Epithelial cell of prostate (primary cell): ENCODE measurements at regions not wholly inside any gene's neighbourhood (a gene's known extent, or its start where the extent isn't known, plus 50 kb on each side); places are given as distances from the start of the nearest gene placed in this dataset.
"Not testable (repeated sequence)": the region's sequence is repeated elsewhere in the genome, so short reads cannot be mapped to it uniquely, and the experiment has no call there.

Source experiments
- DNase-seq: peaks from one replicate; pipeline ENCODE4 v3.0.0-alpha.2; 2011; ENCODE audit warnings: low read depth, low spot score
- H3K27ac ChIP-seq: fragments of 450-650 bp; 2 replicates; pipeline ENCODE4 v1.5.1; 2017; ENCODE audit warnings: mild to moderate bottlenecking

DNA sequence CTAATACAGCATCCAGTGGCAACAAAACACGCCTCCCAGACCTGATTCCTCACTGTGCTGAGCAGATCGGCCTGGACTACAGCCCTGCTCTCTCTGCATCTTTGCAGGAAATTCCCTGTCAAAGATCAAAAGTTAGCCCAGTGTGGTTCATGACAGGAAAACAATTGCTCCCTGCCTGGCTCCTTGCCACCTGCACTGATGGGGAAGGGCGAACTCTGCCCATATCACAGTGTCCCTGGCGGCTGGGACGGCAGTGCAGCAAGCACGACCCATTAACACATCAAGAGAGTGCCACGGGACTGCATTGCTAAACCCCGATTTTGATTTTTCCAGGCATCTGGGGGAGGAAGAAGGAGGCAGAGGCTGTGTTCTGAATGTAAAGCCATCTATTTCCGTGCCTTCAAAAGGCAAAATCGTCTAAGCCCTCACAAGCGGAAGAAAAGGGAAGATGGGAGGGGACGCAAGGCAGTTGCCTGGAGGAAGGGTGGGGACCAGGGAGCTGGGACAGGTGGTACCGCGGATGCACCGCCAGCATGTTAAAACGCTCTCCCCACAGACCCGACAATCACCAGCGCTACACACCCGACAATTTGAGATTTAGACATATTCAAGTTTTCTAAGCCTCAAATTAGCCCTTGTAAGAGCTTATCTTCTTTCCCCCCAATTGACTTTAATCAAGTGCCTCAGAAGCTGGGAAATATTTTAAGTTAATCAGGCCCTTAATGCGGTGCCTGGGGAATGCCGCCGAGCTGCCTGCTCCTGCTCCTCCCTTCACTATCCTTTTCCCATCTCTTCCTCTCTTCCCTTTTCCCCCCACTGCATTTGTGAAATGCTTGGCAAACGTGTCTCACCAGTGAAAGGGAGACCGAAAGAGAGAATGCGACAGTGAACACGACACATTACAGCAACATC is 238.8 kb upstream of the CDH5 start:
- H3K27ac ChIP-seq: no peak overlapping the region
- no peak for DNase-seq

DNA sequence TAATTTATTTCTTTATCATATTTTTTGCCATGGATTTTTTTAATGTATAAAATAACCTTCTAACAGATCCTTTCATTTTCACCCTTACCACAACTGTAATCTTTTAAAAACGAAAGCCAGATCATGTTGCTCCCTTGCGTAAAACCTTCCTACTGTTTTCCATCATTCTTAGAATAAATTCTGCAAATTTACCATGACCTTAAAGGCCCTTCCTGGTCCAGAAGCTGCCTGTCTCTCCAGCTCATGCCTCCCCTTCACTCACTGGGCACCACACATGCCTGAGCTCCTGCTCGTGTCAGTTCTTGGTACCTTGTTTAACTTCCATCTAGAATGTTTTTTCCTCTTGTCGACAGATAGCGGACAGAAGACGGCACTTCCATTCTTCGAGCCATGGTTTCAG is 245.0 kb upstream of the CDH5 start:
- H3K27ac ChIP-seq: no peak overlapping the region
- no peak for DNase-seq

DNA sequence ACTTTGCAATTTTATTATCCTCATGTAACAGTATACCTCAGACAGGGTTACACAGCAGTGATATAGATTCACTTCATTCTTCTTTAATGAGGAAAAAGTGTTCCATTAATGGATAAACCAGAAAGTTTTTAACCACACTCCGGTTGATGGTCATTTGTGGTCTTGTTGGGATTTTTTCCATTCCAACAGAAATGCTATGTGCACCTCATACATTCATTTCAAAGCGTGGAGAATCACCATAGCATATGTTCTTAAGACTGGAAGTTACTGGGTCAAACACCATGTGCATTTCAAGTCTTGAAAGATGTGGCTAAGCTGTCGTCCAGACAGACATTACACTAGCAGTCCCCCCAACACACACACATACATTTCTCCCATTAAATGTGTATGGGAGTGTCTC is 245.8 kb upstream of the CDH5 start:
- no peak for DNase-seq
- no peak overlapping the region for H3K27ac ChIP-seq

DNA sequence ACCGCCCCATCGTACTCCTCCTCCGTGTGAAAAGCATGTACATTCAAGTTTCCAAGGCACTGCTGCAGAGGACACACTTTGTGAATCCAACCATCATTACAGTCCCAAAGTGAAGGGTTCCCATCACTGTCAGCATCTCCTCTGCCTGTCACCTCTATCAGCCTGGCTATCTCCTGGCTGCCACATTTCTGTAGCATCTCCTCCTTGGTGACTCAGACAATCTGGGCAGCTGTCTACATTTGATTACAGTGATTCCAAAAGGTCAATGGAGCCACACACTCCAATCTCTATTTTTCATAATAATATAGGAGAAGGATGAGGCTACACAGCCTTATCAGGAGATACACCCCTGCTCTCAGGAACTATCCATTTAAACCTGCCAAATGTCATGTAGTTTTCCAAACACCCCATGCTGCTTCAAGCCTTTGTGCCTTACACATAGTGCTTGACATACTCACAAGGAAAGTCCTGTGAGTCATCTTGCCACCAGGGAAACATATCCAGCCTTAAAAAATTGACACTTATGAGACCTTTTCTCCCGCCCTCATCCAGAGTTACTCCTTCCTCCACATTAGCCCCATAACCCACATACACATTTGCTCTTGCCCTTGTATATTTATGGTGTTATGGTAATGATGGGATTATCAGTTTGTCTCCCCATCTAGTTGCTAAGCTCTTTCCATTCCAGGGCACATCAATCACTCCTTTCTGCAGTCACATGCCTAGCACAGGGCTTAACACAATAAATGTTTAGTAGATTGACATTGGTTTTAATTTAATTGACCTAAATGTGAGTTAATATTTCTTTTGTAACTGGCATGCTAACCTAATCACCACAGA is 250.1 kb upstream of the CDH5 start:
- no peak for DNase-seq
- no peak overlapping the region for H3K27ac ChIP-seq

DNA sequence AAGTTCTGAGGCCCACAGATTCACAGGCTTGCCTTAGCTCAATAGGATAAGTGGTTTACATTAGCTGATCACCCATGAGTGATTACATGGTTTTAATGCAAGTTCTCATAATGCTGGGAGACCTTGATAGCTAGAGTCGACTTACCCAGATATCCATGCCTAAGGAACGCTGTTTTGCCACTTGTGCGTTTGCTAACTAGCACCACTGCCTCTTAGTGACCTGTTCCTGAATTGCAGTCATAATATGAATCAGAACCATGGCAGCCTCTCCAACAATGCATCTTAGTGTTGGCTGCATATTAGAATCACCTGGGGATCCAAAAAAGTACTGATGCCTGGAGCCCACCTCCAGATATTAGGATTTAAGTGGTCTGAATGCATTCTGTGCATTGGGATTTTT is 251.1 kb upstream of the CDH5 start:
- H3K27ac ChIP-seq: no peak overlapping the region
- DNase-seq: no peak

DNA sequence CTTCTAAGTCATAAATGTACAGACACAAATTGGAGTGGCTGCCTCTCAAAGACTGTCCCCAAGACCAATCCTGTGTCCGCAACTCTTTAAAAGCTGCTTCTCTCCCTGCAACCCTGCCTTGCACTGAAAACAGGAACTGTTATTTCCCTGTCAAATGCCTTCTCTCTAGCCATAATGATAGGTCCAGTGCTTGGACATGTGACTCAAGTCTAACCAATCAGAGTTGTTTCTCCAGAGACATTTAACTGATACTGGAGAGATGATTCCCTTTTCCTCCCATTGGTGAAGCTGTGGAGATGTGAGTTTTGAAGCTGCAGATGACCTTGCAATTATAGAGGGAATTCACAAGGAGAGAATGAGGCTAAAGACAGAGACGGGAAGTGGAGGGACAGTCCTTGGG is 253.3 kb upstream of the CDH5 start:
- no peak overlapping the region for H3K27ac ChIP-seq

DNA sequence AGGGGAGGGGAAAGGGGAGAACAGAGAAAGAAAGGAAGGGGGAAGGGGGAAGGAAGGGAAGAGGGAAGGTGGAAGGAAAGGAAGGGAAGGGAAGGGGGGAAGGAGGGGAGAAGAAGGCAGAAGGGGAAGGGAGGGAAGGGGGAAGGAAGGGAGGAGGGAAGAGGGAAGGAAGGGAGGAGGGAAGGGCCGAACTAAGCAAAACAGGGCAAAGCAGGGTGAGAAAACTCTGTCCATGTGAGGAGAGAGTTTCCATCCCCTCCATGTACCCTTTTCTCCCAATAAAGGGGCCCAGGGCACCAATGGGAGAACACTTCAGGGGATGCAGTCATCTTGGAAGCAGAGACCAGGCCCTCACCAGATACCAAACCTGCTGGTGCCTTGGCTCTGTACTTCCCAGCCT is 256.8 kb upstream of the CDH5 start:
- DNase-seq: no peak
- no peak overlapping the region for H3K27ac ChIP-seq

More for the DNA sequence above, 253.3 kb upstream of the CDH5 start:
- no peak for DNase-seq

DNA sequence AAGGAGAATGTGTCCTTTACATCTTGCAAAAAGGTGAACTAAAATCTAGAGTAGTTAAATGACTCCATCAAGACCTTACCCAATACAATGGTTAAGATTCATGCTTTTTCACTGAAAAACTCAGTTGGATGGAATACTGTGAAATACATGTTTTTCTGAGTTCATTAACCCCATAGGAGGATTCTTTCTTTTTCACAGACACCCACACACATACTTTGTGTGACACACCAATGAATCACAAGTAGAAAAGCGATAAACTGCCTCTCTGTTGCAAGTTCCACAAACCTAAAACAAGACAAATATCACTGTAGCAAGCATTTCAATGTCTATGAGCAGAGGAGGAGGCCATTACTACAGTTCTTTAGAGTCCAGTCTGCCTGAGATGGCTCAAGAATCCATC is 258.8 kb upstream of the CDH5 start:
- H3K27ac ChIP-seq: no peak overlapping the region
- no peak for DNase-seq

DNA sequence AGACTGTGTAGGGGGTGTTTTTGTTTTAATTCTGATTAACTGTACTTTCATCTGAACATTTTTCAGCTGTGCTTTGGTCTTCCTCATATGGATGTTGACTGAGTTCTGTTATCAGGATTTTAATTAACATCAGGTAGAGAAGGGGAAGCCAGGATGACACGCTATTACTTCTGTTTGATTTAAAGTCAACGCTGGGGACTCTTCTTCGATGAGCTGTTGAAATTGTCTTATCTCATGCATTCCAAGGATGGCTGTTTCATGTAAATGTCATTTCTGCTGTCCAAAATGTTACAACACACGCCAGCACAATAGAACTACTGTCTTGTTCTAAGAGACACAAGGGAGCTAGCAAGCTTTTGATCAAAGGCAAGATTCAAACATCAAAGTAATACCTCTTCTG is 263.3 kb upstream of the CDH5 start:
- DNase-seq: no peak
- no peak overlapping the region for H3K27ac ChIP-seq

DNA sequence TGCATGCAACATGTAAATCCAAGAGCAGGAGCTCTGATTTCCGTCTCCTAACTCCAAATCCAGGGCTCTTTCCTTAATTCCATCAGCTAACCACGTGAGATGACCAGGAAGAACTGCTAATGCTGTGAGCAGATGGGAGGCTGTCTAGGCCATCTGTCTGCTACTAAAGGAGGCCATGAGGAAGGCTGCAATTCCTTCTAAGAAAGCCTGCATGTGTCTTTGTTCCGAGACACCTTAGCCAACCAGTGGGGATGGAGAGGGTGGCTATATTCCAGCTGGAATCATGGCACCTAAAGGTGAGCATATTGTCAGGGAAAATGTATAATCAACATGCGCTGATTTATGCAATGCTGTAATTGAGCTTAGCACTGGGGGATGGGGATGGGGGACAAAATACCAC is 267.2 kb upstream of the CDH5 start:
- no peak for DNase-seq
- no peak overlapping the region for H3K27ac ChIP-seq

DNA sequence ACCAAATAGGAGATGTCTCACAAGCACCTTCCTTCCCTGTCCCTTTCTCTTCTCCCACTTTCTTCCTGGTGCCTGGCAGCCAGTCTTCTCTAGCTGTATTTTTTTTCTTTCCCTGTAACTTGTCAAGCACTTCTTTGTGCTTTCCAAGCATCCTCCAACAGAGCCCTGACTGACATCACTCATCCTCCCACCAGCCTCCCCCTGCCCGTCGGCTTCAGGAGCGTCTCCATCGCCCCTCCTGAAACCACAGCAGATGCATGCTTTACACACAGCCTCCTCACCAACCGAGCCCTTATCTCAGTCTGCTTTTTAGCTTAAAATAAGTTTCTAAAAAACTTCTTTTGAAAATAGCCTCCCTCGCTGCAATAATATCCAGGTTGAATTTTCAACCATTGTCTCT is 268.7 kb upstream of the CDH5 start:
- no peak overlapping the region for H3K27ac ChIP-seq
- DNase-seq: no peak

DNA sequence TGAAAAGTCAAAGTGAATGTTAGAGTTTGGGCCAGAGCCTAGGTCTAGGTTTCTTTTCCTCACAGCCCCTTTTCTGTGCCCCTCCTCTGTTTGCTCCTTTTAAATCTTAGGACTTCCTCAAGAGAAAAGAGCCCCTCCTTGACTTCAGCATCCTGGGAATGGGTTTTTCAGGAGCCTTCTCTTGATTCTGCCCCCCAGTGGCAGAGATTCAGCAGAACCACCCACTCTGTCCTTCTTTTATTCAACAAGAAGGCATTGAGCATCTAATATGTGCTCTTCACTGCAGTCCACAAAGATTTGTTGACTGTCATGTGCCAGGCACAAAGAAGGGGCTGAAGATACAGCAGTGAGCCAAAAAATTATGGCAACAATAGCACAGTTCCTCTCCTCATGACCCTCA is 270.8 kb upstream of the CDH5 start:
- DNase-seq: no peak
- H3K27ac ChIP-seq: no peak overlapping the region

DNA sequence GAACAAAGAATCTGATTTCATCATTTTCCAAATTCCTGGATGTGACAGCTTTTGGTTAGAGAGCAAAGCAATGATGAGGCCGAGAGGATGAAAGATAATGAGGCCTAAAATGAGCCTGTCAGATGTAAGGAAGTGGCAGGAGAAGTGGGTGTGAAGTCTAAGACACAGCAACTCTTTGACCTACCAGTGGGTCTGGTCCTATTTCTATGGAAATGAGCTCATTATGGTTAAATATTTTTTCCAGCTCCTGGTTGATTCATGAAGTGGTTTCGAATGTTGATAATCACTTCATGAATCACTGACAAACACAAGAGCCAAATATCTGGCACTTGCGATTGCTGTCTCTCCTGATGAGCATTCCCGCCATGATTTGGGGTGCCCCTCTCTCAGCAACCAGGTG is 273.3 kb upstream of the CDH5 start:
- no peak for DNase-seq
- H3K27ac ChIP-seq: no peak overlapping the region

DNA sequence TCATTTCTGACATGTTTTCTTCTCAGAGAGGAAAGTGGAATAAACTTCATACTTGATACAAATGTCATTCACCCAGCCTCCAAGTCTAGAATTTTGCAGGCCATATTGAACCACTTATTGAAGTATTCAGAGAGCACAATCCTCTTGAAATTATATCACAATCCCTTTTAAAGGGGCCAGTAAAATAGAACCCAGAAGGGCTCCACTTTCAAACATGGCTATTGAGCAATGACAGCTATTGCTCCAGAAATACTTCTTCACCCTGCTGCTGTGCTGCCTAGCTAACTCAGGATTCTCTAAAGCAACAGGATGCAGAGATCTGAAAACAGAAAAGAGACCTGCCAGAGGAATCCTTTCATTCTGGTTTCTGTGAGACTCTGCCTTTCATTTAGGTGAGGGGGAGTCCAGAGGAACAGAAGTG is 275.0 kb upstream of the CDH5 start:
- no peak for DNase-seq
- no peak overlapping the region for H3K27ac ChIP-seq

DNA sequence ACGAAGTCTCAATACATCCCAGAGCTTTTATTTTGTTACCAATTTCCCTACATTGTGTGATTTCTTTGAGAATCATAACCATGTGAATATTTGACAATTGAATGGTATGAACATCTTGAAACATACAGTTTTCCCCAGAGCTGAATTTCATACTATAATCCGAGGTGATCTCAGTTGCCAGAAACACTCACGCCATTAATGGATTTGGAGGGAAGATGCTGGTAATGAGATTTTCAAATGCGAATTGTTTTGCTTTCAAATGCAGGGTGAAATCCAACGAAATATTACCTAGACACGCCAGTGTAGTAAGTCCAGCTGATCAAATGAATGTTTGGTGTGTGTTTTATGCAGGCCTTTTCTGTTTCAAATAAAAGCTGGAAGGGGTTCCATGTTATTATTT is 277.8 kb upstream of the CDH5 start:
- DNase-seq: no peak
- no peak overlapping the region for H3K27ac ChIP-seq

DNA sequence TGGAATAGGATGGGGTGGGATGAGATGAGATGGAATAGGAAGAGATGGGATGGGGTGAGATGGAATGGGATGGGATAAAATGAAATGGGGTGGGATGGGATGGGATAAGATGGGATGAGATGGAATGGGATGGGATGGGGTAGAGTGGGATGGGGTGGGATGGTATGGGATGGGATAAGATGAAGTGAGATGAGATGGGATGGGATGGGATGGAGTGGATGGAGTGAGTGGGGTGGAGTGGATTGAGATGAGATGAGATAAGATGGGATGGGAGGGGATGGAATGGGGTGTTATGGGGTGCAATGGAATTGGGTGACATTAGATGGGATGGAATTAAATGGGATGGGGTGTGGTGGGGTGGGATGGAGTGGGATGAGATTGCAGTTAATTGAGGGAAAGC is 279.2 kb upstream of the CDH5 start:
- H3K27ac ChIP-seq: no peak overlapping the region
- DNase-seq: no peak

DNA sequence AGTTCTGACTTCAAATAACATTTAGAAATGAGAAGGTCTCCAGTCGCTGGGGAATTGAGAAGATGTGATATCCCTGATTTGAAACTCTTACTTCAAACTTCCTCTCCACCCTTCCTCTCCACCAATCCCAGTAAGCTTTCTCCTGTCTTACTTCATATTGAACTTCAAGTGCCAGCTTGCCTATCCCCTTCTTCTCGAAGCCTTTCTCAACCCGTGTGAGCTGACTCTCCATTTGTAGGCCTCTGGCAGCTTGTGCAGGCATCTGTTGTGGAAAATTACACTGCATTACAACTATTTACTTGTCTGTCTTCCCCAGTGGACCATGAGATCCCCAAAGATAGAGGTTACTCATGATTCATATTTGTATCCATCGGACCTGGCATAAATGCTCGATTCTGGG is 280.8 kb upstream of the CDH5 start:
- no peak overlapping the region for H3K27ac ChIP-seq
- DNase-seq: no peak

DNA sequence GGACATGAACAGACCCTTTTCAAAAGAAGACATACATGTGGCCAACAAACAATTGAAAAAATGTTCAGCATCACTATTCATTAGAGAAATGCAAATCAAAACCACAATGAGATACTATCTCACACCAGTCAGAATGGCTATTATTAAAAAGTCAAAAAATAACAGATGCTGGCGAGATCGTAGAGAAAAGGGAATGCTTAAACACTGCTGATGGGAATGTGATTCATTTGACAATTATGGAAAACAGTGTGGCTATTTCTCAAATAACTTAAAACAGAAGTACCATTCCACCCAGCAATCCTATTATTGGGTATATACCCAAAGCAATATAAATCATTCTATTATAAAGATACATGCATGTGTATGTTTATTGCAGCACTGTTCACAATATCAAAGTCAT is 281.8 kb upstream of the CDH5 start:
- H3K27ac ChIP-seq, DNase-seq: not testable (repeated sequence)

DNA sequence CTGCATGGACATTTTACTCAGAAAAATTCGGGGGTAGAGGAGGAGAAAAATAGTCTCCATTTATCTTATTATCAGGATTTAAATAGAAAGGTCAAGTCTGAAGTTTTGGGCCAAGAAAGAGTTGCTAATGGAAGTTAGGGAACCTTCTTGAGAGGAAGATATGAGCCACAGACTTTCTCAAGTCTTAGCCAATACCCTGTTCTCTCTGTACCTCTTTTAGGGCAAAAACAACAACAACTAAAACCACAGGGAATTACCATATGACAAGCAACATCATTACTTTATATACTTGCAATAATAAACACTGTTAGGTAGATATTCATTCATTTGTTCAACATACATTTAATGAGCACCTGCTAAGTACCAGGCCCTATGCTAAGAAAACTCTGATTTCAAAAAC is 282.2 kb upstream of the CDH5 start:
- no peak overlapping the region for H3K27ac ChIP-seq
- DNase-seq: no peak

DNA sequence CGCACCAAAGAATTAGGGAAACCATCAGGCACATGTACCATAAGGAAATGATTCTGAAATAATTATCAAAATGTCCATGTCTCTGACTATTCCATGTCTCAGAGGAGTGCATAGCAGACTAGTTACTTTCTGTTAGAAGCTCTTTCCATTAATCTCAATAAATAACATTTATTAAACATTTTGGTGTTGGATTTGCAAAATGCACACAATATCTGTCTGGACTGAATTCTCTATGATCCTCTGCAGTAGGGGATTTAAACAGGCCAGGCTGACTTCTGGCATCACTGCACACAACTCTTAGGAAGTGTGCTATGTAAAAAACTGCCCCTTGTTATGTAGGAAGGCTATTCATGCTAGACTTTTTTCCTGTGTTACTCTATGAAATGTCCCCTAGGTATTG is 283.3 kb upstream of the CDH5 start:
- H3K27ac ChIP-seq: peak overlapping the region; percentile 18
- DNase-seq: no peak

DNA sequence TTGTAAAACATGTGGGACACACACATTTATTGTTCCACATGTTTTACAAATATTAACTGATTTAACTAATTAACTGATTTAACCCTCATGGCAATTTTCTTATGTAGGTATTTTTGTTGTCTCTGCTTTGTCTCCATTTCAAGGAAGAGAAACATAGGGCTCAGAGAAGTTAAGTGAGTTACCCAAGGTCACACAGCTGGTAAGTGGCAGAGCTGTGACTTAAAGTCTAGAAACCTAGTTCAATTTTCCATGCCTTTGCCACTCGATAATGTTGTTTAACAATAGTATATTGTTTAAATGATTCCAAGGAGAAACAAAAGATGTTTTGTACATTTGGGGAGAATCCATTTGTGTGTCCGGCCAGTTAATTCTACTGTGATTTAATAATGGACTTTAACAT is 284.1 kb upstream of the CDH5 start:
- DNase-seq: no peak
- H3K27ac ChIP-seq: peak overlapping the region; percentile 89
